ENCODE measurements at regions not wholly inside any gene's neighbourhood (a gene's known extent, or its start where the extent isn't known, plus 50 kb on each side); places are given as distances from the start of the nearest gene placed in this dataset.

DNA sequence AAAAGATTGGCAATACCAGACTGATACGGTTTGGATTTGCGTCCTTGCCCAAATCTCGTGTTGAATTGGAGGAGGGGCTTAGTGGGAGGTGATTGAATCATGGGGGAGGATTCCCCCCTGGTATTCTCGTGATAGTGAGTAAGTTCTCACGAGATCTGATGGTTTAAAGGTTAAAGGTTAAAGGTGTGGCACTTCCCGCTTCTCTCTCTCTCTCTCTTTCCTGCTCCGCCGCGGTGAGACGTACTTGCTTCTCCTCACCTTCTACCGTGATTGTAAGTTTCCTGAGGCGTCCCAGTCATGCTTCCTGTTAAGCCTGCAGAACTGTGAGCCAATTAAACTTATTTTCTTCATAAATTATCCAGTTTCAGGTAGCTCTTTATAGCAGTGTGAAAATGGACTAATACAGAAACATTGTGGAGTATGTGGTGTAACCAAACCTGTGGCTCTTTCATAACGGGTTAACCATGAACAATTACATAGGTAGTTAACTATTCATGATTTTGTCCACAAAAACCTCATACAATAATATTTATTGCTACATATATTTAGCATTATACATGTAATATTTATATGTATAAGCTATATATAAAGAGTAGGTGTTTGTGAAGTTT lies 107.5 kb downstream of the ANXA1 start:
- TF ChIP-seq, protein P1, sequence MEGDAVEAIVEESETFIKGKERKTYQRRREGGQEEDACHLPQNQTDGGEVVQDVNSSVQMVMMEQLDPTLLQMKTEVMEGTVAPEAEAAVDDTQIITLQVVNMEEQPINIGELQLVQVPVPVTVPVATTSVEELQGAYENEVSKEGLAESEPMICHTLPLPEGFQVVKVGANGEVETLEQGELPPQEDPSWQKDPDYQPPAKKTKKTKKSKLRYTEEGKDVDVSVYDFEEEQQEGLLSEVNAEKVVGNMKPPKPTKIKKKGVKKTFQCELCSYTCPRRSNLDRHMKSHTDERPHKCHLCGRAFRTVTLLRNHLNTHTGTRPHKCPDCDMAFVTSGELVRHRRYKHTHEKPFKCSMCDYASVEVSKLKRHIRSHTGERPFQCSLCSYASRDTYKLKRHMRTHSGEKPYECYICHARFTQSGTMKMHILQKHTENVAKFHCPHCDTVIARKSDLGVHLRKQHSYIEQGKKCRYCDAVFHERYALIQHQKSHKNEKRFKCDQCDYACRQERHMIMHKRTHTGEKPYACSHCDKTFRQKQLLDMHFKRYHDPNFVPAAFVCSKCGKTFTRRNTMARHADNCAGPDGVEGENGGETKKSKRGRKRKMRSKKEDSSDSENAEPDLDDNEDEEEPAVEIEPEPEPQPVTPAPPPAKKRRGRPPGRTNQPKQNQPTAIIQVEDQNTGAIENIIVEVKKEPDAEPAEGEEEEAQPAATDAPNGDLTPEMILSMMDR (conservative IDR thresholded peaks at IDR 0.05), result no peak
- TF ChIP-seq ZFX (IDR thresholded peaks at IDR 0.05), result no peak

Measured in C4-2B (cell line).